NOMO-1 treated with dmso at 0.1 percent for 144 hours (cell line): ENCODE measurements at regions not wholly inside any gene's neighbourhood (a gene's known extent, or its start where the extent isn't known, plus 50 kb on each side); places are given as distances from the start of the nearest gene placed in this dataset.

Experiments used
- DNase-seq: peaks from one replicate; lab custom pipeline; 2025; ENCODE audit not compliant: unreplicated experiment; lab: John Stamatoyannopoulos, UW

GRCh38 chr5:155831491-155831890 lies 495.5 kb upstream of the SGCD start:
- DNase-seq = no peak

DNA sequence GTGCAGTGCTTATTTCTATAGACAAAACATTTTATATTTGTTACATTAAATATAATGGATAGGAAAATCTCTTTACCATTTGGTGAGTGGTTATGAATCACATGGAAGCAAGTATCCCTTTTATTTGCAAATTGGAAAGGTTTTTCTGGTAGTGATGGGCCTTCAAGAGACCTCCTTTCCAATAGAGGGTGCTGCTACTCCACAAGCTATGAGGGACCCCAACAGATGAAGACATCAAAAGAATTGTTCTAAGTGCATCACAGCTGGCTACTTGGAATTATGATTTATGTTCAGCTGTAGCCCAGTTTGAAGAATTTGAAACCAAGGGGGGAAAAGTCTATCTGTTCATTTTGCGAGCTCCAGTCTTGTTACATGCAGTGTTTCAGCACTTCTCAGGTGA lies 493.7 kb upstream of the SGCD start:
- no peak for DNase-seq

GRCh38 chr5:155834271-155834975 lies 492.5 kb upstream of the SGCD start:
- no peak for DNase-seq

DNA sequence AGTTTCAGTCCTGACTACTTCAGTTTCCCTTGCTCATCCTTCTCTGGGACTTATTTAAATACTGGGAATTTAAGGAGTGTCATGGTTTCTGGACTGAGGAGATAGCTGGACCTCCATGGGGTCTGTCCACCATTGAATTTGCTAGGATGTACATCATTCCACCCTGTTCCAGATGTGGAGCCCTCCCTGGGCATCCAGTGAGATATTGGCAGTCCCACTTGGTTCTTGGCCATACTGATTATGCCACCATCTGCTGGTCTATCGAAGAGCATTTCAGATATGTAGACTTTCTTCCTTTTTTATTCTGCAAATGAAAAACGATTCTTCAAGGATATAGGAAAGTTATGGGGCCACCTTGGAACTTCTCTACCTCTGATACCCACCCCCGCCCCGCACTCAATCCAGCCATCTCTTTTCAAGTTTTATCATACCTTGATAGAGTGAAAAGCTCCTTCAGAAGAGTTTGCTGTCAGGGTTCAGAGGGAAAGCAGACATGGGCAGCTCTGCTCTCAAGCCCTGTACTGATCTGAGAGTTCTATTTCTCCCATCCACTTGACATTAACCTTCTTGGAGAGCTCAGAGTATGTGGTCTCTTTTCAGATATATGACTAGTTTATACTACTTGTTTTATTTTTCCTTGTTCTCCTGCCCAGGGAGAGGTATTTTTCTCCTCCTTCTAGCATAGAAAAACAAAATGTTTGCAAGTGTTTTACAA lies 490.7 kb upstream of the SGCD start:
- DNase-seq = no peak

GRCh38 chr5:155838394-155838793 lies 488.6 kb upstream of the SGCD start:
- no peak for DNase-seq

DNA sequence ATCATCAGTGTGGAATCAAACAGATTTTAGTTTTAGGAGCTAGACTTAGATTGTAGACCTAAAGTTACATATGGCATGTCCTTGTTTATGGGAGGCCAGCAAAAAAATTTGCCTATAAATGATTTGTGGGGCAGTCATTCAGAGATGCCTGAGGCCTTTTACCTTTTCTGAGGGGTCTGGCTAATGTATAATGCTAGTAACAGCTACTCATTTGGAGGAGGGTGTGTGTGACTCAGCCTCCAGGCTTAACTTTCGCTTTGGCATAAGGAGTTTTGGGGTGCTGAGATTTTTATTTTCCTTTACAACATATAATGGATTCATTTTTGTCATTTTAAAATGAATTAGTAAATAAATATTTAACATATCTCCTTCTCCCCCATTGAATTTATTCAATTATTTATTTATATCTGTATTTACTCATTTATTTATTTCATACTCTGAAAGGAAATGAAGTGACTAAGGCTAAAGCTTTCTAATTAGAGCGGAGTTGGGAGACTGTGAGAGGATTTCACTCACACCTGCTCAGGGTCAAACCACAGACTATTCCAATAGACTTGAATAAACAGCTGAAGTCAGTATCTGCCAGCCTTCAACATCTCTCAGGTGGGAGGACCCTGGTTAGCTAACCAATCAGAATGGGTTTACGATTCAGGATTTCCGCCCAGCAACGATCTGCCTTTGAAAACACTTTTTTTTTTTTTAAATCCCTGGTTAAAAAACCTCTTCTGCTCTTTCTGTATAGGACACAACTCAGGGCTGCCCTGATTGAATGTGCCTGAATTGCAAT lies 487.5 kb upstream of the SGCD start:
- DNase-seq = no peak

DNA sequence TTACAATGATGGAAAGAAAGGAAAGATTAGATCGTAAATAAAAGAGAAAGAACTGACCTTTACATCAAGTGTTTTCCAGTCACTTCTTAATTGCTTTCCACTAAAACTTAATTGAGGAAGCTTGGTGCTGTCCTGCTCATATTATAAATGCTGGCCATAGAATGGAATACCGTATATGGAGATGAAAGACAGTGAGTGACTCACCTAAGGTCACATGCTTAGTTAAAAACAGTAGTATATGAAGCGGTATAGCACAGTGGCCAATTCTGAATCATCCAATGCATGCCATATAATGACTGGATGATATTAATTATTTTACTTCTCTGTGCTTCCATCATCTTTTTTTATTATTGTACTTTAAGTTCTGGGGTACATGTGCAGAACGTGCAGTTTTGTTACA lies 482.4 kb upstream of the SGCD start:
- no peak for DNase-seq

GRCh38 chr5:155850370-155850769 lies 476.6 kb upstream of the SGCD start:
- DNase-seq = no peak

- no peak for DNase-seq
Measured at GRCh38 chr5:155866971-155867370, 460.0 kb upstream of the SGCD start.

- no peak for DNase-seq
Measured at GRCh38 chr5:155867522-155868088, 459.4 kb upstream of the SGCD start.

DNA sequence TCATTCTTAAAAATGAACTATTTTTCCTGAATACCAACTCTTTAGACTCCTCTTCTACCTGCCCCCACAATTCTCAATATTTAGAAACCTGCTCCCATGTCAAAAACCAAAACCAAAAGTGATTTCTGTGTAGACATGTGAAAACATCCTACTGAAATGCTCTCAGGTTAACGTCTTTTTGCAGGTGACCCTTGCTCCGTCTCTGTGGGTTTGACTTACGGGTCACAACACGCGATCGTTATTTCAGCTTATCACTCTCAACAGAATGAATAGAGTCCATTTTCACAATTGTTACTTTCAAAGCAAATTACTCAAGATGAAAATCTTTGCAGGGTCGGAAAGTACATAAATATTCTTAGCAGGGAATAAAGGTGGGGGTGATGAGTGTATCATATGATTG lies 456.3 kb upstream of the SGCD start:
- no peak for DNase-seq

GRCh38 chr5:155871623-155872022 lies 455.3 kb upstream of the SGCD start:
- no peak for DNase-seq

GRCh38 chr5:155872629-155873220 lies 454.2 kb upstream of the SGCD start:
- no peak for DNase-seq

DNA sequence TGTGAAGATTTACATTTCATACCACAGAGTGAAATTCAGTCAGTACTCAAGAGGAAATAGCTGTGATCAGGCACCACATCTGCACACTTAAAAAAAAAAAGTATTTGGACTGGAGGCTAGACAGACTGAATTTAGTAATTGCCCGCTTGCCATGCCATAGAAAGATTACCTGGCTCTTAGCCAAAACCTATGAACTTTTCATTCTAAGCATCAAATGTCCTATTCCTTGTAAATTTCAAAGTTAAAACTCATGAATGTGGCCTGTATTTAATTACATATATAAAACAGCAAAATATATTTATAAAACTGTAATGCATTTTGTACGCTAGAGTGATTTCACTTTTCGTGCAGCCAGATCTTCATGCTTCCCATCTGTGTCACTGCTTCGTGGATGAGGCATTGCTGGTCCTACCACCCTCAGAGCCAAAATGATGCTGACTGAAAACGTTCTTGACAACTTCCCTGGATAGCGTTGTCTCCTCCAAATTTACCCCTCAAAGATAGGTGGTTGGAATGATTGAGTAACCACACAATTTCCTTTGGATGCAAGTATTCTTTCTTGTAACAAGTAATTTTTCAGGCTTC lies 447.9 kb upstream of the SGCD start:
- DNase-seq = no peak

- no peak for DNase-seq
Measured at GRCh38 chr5:155884041-155884440, 442.9 kb upstream of the SGCD start.

DNA sequence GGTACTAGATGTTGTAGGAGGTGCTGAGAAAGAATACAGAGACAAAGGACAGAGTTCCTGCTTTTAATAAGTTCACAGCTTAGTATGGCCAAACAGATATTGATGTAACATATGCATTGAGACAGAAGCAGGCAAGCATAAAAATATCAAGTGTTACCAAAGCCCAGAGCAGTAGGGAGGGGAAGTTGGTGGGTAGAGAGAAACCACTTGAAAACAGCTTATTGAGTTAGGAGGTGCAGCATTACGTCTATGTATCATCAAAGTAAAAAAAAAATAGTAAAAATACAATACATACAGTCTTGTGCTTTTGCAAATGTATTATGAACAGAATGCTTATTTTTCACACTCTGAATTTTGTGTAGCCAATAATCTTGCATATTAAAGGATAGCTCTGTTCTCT lies 441.8 kb upstream of the SGCD start:
- no peak for DNase-seq

DNA sequence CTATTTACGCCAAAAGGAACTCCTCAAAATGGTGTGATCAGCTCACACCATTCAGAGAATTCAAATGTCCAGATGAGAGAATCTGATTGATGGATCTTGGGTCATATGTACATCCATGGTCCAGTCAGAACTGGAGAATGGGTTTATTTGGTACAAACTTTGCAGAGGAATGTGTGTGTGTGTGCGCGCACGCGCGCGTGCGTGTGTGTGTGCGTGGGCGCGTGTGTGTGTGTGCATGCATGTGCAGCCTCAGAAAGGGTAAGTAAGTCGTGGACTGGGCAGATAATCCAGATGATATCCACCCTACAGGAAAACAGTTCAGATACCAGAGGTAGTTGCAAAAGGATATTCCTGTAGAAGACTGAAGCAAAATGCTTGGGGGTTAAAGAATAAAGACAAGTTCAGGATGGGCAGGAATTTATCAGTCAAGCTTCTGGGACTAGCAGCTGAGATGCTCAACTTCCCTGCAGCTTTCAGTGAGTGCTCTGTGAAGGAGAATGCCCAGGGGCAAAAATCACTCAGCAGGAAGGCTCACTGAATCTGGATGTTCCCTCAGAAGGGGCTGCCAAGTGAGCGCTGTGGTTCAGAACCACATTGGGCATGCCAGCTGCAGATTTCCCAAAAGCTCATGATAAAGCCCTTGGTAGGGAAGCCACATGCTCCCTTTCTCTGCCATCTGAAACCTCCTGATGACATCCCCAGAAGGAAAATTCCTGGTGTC lies 440.5 kb upstream of the SGCD start:
- DNase-seq = no peak

DNA sequence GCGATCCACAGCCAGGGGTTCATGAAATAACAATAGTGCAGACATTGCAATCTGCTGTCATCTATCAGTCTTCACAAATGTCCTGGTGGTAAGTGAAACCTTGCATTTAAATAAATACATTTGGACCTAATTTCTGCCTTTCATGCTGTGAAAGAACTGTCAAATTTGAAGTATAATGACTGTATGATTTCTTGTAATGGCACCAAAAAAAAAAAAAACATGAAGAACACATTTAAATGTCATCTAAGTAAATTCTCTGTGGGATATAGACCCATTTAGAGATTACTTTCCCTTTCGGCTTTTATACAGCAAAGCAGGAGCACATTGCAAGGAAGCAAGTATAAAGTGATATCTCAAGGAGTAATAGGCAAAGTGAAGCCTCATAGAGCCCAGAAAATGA lies 431.5 kb upstream of the SGCD start:
- no peak for DNase-seq

DNA sequence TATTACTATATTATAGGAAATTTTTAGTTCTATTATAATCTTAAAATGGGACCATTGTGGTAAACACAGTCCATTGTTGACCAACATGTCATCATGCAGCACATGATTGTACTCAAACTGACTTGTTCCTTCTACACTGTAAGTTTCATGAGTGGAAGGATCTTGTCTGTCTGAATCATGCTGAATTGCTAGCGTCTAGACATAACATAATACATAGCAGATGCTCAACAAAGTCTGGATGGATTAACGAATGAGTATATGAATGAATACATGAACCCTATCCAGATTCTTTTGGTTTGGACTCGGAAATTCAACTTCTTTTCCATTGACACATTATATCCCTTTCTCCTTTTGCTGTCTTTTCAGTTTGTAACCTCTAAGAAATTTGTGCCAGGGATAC lies 429.2 kb upstream of the SGCD start:
- no peak for DNase-seq

DNA sequence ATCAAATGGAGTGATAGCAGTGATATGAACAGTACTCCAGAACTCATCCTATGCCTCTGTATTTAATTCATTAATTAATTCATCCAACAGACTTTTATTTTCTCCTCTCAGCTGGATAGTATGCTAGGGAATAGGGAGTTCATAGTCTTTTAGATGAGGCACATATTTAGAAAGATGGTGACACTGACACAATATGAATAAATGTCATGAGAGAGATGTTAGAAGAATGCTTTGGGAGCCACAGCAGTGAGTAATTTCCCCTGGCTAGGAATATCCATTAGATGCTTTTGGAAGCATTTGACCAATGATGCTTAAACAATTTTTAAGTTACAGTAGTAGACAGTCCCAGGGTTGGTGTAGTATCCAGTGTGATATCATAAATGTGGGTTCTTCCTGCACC lies 428.7 kb upstream of the SGCD start:
- no peak for DNase-seq
